ENCODE measurements at regions not wholly inside any gene's neighbourhood (a gene's known extent, or its start where the extent isn't known, plus 50 kb on each side); places are given as distances from the start of the nearest gene placed in this dataset.

DNA sequence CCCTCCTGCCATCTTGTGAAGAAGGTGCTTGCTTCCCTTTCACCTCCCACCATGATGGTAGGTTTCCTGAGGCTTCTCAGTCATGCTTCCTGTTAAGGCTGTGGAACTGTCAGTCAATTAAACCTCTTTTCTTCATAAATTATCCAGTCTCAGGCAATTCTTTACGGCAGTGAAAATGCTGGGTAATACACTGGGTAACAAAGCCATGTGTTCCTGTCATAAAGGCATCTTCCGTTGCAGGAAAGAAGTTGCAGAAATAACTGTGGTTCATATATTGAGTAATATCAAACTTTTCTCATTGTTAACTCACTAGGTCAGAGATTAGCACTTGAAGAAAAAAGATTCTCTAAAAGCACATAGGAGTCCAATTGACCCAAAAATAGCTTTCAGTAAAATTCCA is 163.9 kb upstream of the HNMT start:
- Histone ChIP-seq H3K9me2 (ENCODE audit: insufficient read depth, low read length) (no peaks in the 10 kb centered on the region), H3K4me2 (ENCODE audit: low read length) (no peak overlapping the region), H3K9ac (ENCODE audit: low read length) (no peak overlapping the region), H3K27ac (ENCODE audit: low read length) (no peak overlapping the region), H3K79me2 (replicated peaks; ENCODE audit: insufficient read depth, low read length) (no peaks in the 10 kb centered on the region), H3K36me3 (ENCODE audit: insufficient read depth, low read length) (no peaks in the 10 kb centered on the region), H4K20me1 (ENCODE audit: insufficient read depth) (no peaks in the 10 kb centered on the region), H2AFZ (ENCODE audit: low read depth, low read length) (no peak overlapping the region), H3K4me3 (ENCODE audit: low read length) (no peak overlapping the region), H3K9me3 (ENCODE audit: low read length) (no peaks in the 10 kb centered on the region), H3F3A (ENCODE audit: insufficient read depth, low read length, poor library complexity, severe bottlenecking) (no peaks in the 10 kb centered on the region), H3K27me3 (ENCODE audit: insufficient read depth, low read depth, low read length) (no peaks in the 10 kb centered on the region)
- TF ChIP-seq, protein P1, sequence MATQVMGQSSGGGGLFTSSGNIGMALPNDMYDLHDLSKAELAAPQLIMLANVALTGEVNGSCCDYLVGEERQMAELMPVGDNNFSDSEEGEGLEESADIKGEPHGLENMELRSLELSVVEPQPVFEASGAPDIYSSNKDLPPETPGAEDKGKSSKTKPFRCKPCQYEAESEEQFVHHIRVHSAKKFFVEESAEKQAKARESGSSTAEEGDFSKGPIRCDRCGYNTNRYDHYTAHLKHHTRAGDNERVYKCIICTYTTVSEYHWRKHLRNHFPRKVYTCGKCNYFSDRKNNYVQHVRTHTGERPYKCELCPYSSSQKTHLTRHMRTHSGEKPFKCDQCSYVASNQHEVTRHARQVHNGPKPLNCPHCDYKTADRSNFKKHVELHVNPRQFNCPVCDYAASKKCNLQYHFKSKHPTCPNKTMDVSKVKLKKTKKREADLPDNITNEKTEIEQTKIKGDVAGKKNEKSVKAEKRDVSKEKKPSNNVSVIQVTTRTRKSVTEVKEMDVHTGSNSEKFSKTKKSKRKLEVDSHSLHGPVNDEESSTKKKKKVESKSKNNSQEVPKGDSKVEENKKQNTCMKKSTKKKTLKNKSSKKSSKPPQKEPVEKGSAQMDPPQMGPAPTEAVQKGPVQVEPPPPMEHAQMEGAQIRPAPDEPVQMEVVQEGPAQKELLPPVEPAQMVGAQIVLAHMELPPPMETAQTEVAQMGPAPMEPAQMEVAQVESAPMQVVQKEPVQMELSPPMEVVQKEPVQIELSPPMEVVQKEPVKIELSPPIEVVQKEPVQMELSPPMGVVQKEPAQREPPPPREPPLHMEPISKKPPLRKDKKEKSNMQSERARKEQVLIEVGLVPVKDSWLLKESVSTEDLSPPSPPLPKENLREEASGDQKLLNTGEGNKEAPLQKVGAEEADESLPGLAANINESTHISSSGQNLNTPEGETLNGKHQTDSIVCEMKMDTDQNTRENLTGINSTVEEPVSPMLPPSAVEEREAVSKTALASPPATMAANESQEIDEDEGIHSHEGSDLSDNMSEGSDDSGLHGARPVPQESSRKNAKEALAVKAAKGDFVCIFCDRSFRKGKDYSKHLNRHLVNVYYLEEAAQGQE (IDR thresholded peaks at IDR 0.05; ENCODE audit: borderline replicate concordance), result no peak
- TF ChIP-seq POLR2AphosphoS5 (IDR thresholded peaks at IDR 0.05) (no peak), MXI1 (conservative IDR thresholded peaks at IDR 0.05; ENCODE audit: poor library complexity, severe bottlenecking) (no peak), TAF1 (IDR thresholded peaks at IDR 0.05; ENCODE audit: low read depth) (no peak), RAD21 (conservative IDR thresholded peaks at IDR 0.05) (no peak), EP300 (conservative IDR thresholded peaks at IDR 0.05; ENCODE audit: poor library complexity, severe bottlenecking) (no peak), EZH2 (IDR thresholded peaks at IDR 0.05; ENCODE audit: borderline replicate concordance, insufficient read depth, low read length, poor library complexity, severe bottlenecking) (no peak), SMC3 (conservative IDR thresholded peaks at IDR 0.05; ENCODE audit: poor library complexity) (no peak)
- TF ChIP-seq, protein P2, sequence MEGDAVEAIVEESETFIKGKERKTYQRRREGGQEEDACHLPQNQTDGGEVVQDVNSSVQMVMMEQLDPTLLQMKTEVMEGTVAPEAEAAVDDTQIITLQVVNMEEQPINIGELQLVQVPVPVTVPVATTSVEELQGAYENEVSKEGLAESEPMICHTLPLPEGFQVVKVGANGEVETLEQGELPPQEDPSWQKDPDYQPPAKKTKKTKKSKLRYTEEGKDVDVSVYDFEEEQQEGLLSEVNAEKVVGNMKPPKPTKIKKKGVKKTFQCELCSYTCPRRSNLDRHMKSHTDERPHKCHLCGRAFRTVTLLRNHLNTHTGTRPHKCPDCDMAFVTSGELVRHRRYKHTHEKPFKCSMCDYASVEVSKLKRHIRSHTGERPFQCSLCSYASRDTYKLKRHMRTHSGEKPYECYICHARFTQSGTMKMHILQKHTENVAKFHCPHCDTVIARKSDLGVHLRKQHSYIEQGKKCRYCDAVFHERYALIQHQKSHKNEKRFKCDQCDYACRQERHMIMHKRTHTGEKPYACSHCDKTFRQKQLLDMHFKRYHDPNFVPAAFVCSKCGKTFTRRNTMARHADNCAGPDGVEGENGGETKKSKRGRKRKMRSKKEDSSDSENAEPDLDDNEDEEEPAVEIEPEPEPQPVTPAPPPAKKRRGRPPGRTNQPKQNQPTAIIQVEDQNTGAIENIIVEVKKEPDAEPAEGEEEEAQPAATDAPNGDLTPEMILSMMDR (IDR thresholded peaks at IDR 0.05; ENCODE audit: poor library complexity, severe bottlenecking), result no peak

DNA sequence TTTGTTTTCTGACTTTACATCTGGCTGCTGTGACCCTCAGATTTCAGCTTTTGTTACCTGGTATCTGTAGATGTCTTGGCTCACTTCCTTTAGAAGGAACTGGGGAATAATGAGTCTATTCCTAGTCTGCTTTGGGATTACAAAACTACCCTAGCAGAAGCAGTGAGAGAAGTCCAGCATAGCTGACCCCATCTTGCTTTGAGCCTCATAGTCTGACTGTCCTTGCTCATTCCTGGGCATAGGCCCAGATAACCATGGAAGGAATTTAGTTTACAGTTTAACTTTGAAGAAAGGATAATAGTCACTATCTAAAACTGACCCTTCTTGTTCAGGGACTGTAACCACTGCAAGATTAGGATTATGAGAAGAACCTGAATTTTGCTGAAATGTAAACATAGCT is 163.0 kb upstream of the HNMT start:
- no peaks in the 10 kb centered on the region for H3K9me2 ChIP-seq (ENCODE audit: insufficient read depth, low read length)
- no peaks in the 10 kb centered on the region for H3K79me2 ChIP-seq (replicated peaks; ENCODE audit: insufficient read depth, low read length)
- TF ChIP-seq TAF1 (IDR thresholded peaks at IDR 0.05; ENCODE audit: low read depth) (no peak), EP300 (conservative IDR thresholded peaks at IDR 0.05; ENCODE audit: poor library complexity, severe bottlenecking) (no peak), EZH2 (IDR thresholded peaks at IDR 0.05; ENCODE audit: borderline replicate concordance, insufficient read depth, low read length, poor library complexity, severe bottlenecking) (no peak), SMC3 (conservative IDR thresholded peaks at IDR 0.05; ENCODE audit: poor library complexity) (no peak), RAD21 (conservative IDR thresholded peaks at IDR 0.05) (no peak), MXI1 (conservative IDR thresholded peaks at IDR 0.05; ENCODE audit: poor library complexity, severe bottlenecking) (no peak), POLR2AphosphoS5 (IDR thresholded peaks at IDR 0.05) (no peak)
- TF ChIP-seq, protein P2 (IDR thresholded peaks at IDR 0.05; ENCODE audit: poor library complexity, severe bottlenecking), result no peak
- TF ChIP-seq, protein P1 (IDR thresholded peaks at IDR 0.05; ENCODE audit: borderline replicate concordance), result no peak
- no peaks in the 10 kb centered on the region for H3F3A ChIP-seq (ENCODE audit: insufficient read depth, low read length, poor library complexity, severe bottlenecking)
- H3K27me3 ChIP-seq (ENCODE audit: insufficient read depth, low read depth, low read length), result no peaks in the 10 kb centered on the region
- H3K4me3 ChIP-seq (ENCODE audit: low read length), result no peak overlapping the region
- no peak overlapping the region for H3K27ac ChIP-seq (ENCODE audit: low read length)
- H3K9ac ChIP-seq (ENCODE audit: low read length), result no peak overlapping the region
- no peaks in the 10 kb centered on the region for H4K20me1 ChIP-seq (ENCODE audit: insufficient read depth)
- H3K4me2 ChIP-seq (ENCODE audit: low read length), result no peak overlapping the region
- H3K36me3 ChIP-seq (ENCODE audit: insufficient read depth, low read length), result no peaks in the 10 kb centered on the region
- no peaks in the 10 kb centered on the region for H3K9me3 ChIP-seq (ENCODE audit: low read length)
- no peak overlapping the region for H2AFZ ChIP-seq (ENCODE audit: low read depth, low read length)
